HK-2 (cell line): ENCODE measurements at regions not wholly inside any gene's neighbourhood (a gene's known extent, or its start where the extent isn't known, plus 50 kb on each side); places are given as distances from the start of the nearest gene placed in this dataset.
"Not testable (repeated sequence)": the region's sequence is repeated elsewhere in the genome, so short reads cannot be mapped to it uniquely, and the experiment has no call there.

Source experiments
- DNase-seq: peaks from one replicate; pipeline ENCODE4 v3.0.0-alpha.2; 2018; ENCODE audit not compliant: unreplicated experiment

DNA sequence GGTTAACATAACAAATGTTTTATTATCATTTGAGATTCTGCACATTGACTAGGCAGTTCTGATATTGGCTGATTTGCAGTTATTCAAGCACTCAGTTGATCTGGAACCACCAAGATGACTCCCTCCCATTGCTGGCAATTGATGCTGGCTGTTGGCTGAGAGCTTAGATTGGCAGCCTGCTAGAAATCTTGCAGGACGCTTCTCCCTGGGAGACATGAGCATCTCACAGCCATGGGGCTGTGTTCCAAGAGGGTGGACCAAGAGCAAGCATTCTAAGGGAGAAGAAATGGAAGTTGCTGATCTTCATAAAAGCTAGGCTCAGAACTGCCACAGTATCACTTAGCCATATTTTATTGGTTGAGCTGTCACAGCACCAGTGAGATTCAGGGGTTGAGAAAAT is 233.4 kb upstream of the ID4 start:
- no peak for DNase-seq

DNA sequence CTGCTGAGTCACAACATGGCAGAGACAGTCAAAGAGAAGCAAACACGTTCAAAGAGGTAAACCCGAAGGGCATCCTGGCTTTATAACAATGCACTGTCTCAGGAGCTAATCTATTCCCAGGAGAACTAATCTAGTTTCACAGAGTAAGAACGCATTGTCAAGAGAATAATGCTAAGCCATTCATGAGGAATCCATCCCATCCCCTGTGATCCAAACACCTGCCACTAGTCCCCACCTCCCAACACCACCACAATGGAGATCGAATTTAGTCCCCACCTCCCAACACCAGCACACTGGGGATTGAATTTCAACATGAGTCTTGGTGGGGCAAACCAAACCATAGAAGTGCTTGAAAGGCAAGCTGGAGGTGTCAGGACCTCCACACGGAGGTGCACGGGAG is 231.5 kb upstream of the ID4 start:
- no peak for DNase-seq

DNA sequence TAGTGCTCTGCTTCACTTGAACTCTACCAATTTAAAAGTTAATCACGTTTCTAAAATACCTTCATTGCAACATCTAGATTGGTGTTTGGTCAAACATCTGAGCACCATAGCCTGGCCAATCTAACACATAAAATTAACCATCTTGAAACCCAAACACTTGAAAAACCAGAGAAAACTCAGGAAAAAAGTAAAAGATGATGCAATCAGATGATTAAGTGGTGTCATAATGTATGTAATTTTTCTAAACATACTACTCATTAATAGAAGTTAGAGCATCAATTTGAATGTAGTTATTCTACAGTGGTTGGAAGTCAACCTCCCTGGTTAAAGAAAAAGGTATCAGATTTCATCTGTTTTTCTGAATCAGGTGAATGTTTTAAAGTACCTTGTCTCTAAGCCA is 228.6 kb upstream of the ID4 start:
- DNase-seq = no peak

GRCh38 chr6:19609972-19610641 is 227.1 kb upstream of the ID4 start:
- no peak for DNase-seq

DNA sequence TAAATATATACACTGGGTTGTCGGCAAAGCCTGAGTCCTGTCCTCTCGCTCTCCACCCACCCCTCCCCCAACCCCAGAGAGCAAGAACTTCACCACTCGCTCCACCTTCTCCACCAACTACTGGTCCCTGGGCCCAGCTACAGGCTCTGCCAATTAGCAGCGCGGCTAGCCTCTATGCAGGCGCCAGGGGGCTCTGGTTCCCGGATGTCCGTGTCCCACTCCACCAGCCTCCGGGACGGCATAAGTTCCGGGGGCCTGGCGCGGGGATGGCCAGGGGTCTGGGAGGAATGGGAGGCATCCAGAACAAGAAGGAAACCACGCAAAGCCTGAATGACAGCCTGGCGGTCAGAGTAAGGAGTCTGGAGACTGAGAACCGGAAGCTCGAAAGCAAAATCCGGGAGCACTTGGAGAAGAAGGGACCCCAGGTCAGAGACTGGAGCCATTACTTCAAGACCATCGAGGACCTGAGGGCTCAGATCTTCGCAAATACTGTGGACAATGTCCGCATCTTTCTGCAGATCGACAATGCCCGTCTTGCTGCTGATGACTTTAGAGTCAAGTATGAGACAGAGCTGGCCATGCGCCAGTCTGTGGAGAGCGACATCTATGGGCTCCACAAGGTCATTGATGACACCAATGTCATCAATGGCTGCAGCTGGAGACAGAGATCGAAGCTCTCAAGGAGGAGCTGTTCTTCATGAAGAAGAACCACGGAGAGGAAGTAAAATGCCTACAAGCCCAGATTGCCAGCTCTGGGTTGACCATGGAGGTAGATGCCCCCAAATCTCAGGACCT is 224.3 kb upstream of the ID4 start:
- DNase-seq = not testable (repeated sequence)

- no peak for DNase-seq
Observed at GRCh38 chr6:19613678-19614077, 223.5 kb upstream of the ID4 start.

- DNase-seq = no peak
Observed at GRCh38 chr6:19616022-19616421, 221.1 kb upstream of the ID4 start.

- no peak for DNase-seq
Observed at GRCh38 chr6:19632230-19632629, 204.9 kb upstream of the ID4 start.

- no peak for DNase-seq
Observed at GRCh38 chr6:19632786-19633185, 204.4 kb upstream of the ID4 start.

- DNase-seq = no peak
Observed at GRCh38 chr6:19635728-19636127, 201.4 kb upstream of the ID4 start.

DNA sequence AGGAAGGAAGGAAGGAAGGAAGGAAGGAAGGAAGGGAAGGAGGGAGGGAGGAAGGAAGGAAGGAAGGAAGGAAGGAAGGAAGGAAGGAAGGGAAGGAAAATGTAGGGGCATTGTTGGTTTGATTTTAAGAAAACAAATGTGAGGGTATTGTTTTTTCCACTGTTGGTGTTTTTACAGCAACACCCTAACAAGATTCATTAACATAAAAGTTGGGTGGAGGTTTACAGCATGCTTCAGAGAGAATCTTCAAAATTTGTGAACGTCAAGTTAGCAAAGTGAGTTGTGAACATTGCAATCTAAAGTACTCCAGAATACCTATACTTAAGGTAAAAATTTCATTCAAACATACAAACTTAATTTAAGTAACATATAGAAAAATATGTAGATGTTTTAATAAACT is 200.2 kb upstream of the ID4 start:
- no peak for DNase-seq

DNA sequence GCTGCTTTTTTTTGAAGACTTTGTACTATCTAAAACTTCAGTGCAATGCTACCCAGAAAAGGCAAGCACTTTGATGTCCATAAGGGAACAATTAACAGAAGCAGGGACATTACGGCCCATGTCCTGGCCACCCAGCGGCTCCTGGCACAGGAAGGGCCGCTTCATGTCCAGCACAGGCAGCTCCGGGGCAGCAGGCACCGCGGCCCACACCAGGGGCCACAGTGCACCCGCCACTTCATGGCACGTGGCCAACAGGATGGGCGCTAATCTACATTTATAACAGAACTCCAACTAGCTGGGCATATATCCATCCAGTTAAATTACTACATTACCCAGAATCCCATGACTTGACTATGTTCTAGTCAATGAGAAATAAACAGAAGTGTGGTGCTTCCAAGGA is 198.2 kb upstream of the ID4 start:
- DNase-seq = no peak

GRCh38 chr6:19643287-19643686 is 193.9 kb upstream of the ID4 start:
- DNase-seq = no peak

- no peak for DNase-seq
Observed at GRCh38 chr6:19643713-19644112, 193.5 kb upstream of the ID4 start.

DNA sequence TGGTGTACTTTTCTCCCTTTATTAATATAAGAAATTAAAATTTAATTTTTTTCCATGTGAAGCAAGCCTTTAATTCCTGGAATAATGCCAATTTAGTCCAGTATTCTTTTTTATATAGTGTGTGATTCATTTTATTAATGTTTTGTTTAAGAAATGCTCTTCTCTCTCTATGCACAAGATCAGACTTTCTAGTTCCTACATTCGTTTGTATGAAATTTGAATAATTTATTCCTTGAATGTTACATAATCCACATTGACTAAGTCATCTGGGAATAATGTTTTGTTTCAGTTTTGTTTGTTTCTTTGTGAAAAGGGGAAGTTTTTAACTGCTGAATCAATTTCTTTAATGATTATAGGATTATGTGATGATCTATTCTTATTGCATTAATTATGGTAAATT is 181.4 kb upstream of the ID4 start:
- DNase-seq = no peak

DNA sequence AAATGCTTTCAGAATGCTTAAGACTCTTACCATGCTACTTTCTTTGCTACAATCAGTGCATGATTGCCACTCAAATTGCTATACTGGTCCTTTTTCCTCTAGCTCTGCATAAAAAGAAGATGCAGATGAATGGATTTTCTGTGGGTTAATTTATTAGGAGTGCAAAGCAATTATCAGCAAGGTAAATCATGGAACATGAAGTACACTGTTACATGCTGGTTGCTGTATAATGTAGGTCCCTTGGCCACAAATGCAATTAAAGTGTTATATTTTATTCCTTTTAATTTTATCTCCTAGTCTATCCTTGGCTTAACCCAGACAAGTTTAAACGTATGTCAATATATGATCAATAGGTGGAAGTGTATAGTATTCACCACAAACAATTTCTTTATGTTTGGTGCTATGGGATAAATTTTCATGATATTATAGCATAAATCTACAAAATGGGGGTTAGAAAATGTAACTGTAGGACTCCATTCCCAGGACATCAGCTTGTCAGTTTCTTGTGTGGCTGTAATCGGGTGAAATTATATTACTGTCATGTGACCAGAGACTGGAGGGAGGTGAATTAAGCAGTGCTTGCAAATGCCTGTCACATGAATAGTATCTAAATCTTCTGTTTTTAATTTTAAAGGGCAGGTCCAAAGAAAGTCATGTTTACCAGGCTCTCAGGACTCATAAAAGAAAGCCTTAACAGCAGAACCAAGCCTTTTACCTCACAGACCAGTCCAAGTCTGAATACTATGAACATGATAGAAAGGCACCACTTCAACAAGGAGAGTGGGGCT is 176.9 kb upstream of the ID4 start:
- no peak for DNase-seq

DNA sequence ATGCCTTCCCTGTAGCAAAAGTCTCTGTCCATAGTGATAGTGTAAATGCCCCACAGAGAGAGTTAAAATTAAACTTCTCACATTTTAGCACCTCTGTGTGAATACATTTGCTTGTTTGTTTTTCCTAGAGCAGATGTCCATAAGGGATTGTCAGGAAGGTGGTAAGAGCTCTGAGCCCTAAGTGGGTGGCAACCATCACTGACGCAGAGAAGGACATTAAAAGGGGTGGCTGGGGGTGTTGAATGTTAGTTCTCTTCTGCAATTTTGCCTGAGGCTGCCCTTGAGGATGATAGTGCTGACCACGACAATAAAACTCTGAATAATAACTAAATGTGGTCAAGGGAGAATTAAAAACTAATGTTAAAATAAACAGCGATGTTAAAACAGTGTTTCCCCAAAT is 174.3 kb upstream of the ID4 start:
- no peak for DNase-seq

GRCh38 chr6:19663479-19663878 is 173.7 kb upstream of the ID4 start:
- no peak for DNase-seq

DNA sequence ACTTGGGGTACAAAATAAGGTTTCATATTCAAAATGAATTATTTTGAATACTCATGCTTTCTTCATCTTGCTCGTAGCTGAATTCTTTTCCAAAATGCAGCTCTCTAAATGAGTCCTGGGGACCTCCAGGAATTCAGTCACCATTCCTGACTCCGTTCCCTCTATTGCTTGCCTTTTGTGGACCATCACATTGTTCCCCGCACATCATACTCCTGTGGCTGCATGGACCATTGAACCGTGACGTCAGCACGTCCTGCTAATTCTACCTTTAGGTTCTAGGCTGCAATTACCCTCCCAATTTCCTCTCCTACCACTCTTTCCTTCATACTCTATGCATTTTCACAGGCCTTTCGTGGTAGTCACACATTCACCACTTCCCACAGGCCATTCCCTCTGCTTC is 173.1 kb upstream of the ID4 start:
- DNase-seq = no peak

DNA sequence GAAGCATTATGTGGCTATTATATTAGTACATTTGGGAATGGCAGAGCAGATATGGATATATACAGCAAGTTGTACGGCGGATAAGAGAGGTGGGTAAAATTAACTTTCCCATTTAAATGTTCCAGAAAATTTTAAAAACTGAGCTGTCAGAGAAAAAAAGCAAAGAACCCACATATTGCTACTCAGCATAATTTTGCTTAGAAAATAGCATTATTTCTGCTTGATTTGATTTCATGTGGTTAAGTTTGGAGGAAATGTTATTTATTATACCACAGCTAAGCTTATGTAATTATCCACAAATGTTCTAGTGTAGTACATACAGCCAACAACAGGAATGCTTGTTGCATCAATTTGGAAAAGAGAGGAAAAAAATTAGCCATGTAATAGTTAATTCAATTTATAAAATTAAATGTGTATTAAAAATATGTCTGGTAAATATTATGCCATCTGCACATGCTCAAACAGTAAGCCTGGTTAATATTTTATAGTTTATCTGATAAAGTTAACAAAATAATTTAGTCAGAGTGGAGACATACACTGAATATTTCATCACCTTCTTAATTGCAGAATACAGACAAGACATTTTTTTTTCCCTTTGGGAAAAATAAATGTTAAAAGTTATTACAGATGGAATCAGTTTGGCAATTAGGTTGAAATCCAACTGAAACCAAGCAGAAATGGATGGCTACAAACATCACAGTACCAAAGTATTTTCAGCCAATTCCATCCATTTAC is 172.1 kb upstream of the ID4 start:
- DNase-seq = no peak

DNA sequence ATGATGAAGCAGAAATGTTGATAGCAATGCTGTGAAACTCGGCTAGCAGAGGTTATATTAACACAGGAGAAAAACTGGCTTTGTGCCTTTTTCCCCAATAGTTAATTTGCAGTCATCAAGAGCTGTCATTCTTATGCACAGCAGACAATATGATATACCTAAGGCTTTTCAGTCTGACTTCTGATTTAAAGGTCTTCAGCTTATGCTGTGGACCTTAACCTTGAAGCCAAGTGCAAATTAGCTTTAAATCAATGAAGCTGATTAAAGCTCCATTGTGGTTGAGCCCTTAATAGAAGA is 171.6 kb upstream of the ID4 start:
- no peak for DNase-seq

- no peak for DNase-seq
Observed at GRCh38 chr6:19668710-19669109, 168.5 kb upstream of the ID4 start.
